Peyer's patch (tissue), 4 donors: ENCODE measurements at regions not wholly inside any gene's neighbourhood (a gene's known extent, or its start where the extent isn't known, plus 50 kb on each side); places are given as distances from the start of the nearest gene placed in this dataset.

ENCODE experiments used
- CTCF ChIP-seq, 6 experiments: fragments of 450-650 bp in 4 of 6; fragments of 200-600 bp in 2 of 6; sonication (generic) in 1 of 6; IDR thresholded peaks; one replicate each; pipeline ENCODE4 v1.5.1; 2017 to 2019; ENCODE audit warnings: antibody characterized with exemption in 6 of 6, mild to moderate bottlenecking in 3 of 6, moderate library complexity in 1 of 6
- POLR2A ChIP-seq, 2 donors: fragments of 450-650 bp; IDR thresholded peaks; one replicate each; pipeline ENCODE4 v1.5.1; 2017; ENCODE audit warnings: antibody characterized with exemption in 2 of 2, mild to moderate bottlenecking in 2 of 2, moderate library complexity in 2 of 2

- no peak for TF ChIP-seq CTCF (IDR thresholded peaks at IDR 0.05)
- no peak for TF ChIP-seq POLR2A (IDR thresholded peaks at IDR 0.05)
Observed at GRCh38 chr7:46355331-46355730, 434.3 kb upstream of the IGFBP3 start.
